AG10803 (cell line): ENCODE measurements at regions not wholly inside any gene's neighbourhood (a gene's known extent, or its start where the extent isn't known, plus 50 kb on each side); places are given as distances from the start of the nearest gene placed in this dataset.

Source experiments
- DNase-seq: peaks from one replicate; pipeline ENCODE4 v3.0.0; 2010; ENCODE audit warnings: low read depth
- H3K4me3 ChIP-seq: 2 replicates; pipeline ENCODE4 v1.5.1; 2011; ENCODE audit warnings: mild to moderate bottlenecking, low read length, control low read depth
- CTCF ChIP-seq: conservative IDR thresholded peaks from 2 replicates; pipeline ENCODE4 v1.5.1; 2011; ENCODE audit warnings: mild to moderate bottlenecking, low read length, control low read depth, inconsistent platforms

GRCh38 chr5:74099538-74100267 is 473.7 kb downstream of the ARHGEF28 start:
- no peak for DNase-seq
- no peak for TF ChIP-seq CTCF
- H3K4me3 ChIP-seq: no peak overlapping the region

GRCh38 chr5:74098941-74099340 is 472.9 kb downstream of the ARHGEF28 start:
- H3K4me3 ChIP-seq: no peak overlapping the region
- no peak for TF ChIP-seq CTCF
- no peak for DNase-seq

GRCh38 chr5:74098456-74098855 is 472.5 kb downstream of the ARHGEF28 start:
- no peak for TF ChIP-seq CTCF
- no peak overlapping the region for H3K4me3 ChIP-seq
- no peak for DNase-seq

GRCh38 chr5:74096325-74096724 is 470.3 kb downstream of the ARHGEF28 start:
- no peak for DNase-seq
- no peak for TF ChIP-seq CTCF
- no peak overlapping the region for H3K4me3 ChIP-seq

DNA sequence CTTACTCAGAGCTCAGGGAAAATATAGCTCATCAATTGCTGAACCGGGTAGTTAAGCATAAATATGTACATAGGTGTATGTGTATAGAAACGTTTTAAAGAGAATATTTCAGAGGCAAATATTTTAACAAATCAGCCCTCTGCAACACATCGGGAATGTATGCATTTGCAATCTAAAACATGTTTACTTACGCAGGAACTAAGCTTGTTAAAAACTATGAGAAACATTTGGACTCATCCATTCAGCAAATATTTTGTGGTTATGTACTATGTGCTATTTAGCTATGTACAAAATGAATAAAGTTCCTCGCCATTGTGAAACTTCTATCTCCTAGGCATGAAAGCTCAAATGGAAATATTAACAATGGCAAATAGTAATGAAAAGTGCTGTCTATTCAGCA is 469.9 kb downstream of the ARHGEF28 start:
- TF ChIP-seq CTCF: no peak
- H3K4me3 ChIP-seq: no peak overlapping the region
- peak; percentile 77 for DNase-seq

GRCh38 chr5:74094782-74095108 is 468.7 kb downstream of the ARHGEF28 start:
- DNase-seq: no peak
- no peak for TF ChIP-seq CTCF

GRCh38 chr5:74094096-74094781 is 468.2 kb downstream of the ARHGEF28 start:
- no peak overlapping the region for H3K4me3 ChIP-seq
- no peak for TF ChIP-seq CTCF
- no peak for DNase-seq

More at GRCh38 chr5:74094782-74095108, 468.7 kb downstream of the ARHGEF28 start:
- no peak overlapping the region for H3K4me3 ChIP-seq
